GM12878 (cell line): ENCODE measurements at regions not wholly inside any gene's neighbourhood (a gene's known extent, or its start where the extent isn't known, plus 50 kb on each side); places are given as distances from the start of the nearest gene placed in this dataset.

Source experiments
- GATAD2B ChIP-seq: fragments of 450-650 bp; conservative IDR thresholded peaks from 2 replicates; pipeline ENCODE4 v1.6.1; 2017; ENCODE audit warnings: low read depth, mild to moderate bottlenecking, moderate library complexity
- HDAC6 ChIP-seq: fragments of 200-600 bp; sonication (generic); IDR thresholded peaks from one replicate; pipeline ENCODE4 v1.8.0; 2017; ENCODE audit warnings: antibody characterized with exemption; ENCODE audit not compliant: unreplicated experiment
- TAF1 ChIP-seq: IDR thresholded peaks from 2 replicates; pipeline ENCODE4 v1.6.1; 2011; ENCODE audit warnings: mild to moderate bottlenecking, low read depth, low read length, borderline replicate concordance
- TF ChIP-seq, protein P1 (sequence below): fragments of 450-650 bp; IDR thresholded peaks from 2 replicates; pipeline ENCODE4 v1.6.1; 2018; ENCODE audit warnings: borderline replicate concordance, mild to moderate bottlenecking; ENCODE audit not compliant: partially characterized antibody
- TF ChIP-seq, protein P2 (sequence below): fragments of 450-650 bp; IDR thresholded peaks from 2 replicates; pipeline ENCODE4 v1.6.1; 2014; ENCODE audit warnings: mild to moderate bottlenecking
- TF ChIP-seq, protein P3 (sequence below): fragments of 450-650 bp; IDR thresholded peaks from 2 replicates; pipeline ENCODE4 v1.6.1; 2017; ENCODE audit warnings: mild to moderate bottlenecking

DNA sequence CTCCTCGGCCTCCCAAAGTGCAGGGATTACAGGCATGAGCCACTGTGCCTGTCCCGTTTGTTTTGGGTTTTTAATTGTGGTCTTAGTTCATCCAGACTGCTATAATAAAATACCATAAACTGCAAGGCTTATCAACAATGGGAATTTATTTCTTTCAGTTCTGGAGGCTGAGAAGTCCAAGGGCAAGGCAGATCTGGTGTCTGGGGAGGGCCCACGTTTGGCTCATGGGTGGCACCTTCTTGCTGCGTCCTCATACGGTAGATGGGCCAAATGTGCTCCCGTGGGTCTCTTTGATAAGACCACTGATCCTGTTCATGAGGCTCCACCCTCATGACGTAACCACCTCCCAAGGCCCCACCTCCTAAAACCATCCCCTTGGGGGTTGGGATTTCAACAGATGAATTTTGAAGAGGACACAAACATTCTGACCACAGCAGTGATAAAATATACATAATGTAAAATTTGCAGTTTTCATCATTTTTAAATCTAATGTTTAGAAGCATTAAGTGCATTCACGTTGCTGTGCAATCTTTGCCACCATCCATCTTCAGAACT is 133.4 kb upstream of the ERRFI1 start:
- TF ChIP-seq, protein P1, sequence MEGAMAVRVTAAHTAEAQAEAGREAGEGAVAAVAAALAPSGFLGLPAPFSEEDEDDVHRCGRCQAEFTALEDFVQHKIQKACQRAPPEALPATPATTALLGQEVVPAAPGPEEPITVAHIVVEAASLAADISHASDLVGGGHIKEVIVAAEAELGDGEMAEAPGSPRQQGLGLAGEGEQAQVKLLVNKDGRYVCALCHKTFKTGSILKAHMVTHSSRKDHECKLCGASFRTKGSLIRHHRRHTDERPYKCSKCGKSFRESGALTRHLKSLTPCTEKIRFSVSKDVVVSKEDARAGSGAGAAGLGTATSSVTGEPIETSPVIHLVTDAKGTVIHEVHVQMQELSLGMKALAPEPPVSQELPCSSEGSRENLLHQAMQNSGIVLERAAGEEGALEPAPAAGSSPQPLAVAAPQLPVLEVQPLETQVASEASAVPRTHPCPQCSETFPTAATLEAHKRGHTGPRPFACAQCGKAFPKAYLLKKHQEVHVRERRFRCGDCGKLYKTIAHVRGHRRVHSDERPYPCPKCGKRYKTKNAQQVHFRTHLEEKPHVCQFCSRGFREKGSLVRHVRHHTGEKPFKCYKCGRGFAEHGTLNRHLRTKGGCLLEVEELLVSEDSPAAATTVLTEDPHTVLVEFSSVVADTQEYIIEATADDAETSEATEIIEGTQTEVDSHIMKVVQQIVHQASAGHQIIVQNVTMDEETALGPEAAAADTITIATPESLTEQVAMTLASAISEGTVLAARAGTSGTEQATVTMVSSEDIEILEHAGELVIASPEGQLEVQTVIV = no peak
- TF ChIP-seq, protein P2, sequence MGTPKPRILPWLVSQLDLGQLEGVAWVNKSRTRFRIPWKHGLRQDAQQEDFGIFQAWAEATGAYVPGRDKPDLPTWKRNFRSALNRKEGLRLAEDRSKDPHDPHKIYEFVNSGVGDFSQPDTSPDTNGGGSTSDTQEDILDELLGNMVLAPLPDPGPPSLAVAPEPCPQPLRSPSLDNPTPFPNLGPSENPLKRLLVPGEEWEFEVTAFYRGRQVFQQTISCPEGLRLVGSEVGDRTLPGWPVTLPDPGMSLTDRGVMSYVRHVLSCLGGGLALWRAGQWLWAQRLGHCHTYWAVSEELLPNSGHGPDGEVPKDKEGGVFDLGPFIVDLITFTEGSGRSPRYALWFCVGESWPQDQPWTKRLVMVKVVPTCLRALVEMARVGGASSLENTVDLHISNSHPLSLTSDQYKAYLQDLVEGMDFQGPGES = no peak
- TF ChIP-seq GATAD2B (no peak), TAF1 (no peak), HDAC6 (no peak)
- TF ChIP-seq, protein P3, sequence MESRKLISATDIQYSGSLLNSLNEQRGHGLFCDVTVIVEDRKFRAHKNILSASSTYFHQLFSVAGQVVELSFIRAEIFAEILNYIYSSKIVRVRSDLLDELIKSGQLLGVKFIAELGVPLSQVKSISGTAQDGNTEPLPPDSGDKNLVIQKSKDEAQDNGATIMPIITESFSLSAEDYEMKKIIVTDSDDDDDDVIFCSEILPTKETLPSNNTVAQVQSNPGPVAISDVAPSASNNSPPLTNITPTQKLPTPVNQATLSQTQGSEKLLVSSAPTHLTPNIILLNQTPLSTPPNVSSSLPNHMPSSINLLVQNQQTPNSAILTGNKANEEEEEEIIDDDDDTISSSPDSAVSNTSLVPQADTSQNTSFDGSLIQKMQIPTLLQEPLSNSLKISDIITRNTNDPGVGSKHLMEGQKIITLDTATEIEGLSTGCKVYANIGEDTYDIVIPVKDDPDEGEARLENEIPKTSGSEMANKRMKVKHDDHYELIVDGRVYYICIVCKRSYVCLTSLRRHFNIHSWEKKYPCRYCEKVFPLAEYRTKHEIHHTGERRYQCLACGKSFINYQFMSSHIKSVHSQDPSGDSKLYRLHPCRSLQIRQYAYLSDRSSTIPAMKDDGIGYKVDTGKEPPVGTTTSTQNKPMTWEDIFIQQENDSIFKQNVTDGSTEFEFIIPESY = no peak
